KMS-11 (cell line): ENCODE measurements at regions not wholly inside any gene's neighbourhood (a gene's known extent, or its start where the extent isn't known, plus 50 kb on each side); places are given as distances from the start of the nearest gene placed in this dataset.

Source experiments
- H2AFZ ChIP-seq: fragments of 200-600 bp; sonication (generic); 2 replicates; pipeline ENCODE4 v1.6.1; 2016; ENCODE audit warnings: antibody characterized with exemption, mixed run types, low read depth
- H3K27ac ChIP-seq: fragments of 200-600 bp; sonication (generic); 2 replicates; pipeline ENCODE4 v1.6.1; 2016; ENCODE audit warnings: mild to moderate bottlenecking, mixed run types
- H3K27me3 ChIP-seq: fragments of 200-600 bp; sonication (generic); 2 replicates; pipeline ENCODE4 v1.6.1; 2017; ENCODE audit warnings: mild to moderate bottlenecking, low read depth, mixed run types, moderate library complexity; ENCODE audit not compliant: insufficient read depth
- H3K36me3 ChIP-seq: fragments of 200-600 bp; sonication (generic); 2 replicates; pipeline ENCODE4 v1.6.1; 2017; ENCODE audit warnings: mild to moderate bottlenecking, mixed run types; ENCODE audit not compliant: insufficient read depth
- H3K4me1 ChIP-seq: fragments of 200-600 bp; sonication (generic); 2 replicates; pipeline ENCODE4 v1.6.1; 2016; ENCODE audit warnings: mild to moderate bottlenecking, low read depth, mixed run types; ENCODE audit not compliant: poor library complexity, severe bottlenecking
- H3K4me2 ChIP-seq: fragments of 200-600 bp; sonication (generic); 2 replicates; pipeline ENCODE4 v1.7.0; 2016; ENCODE audit warnings: mild to moderate bottlenecking, mixed run types
- H3K4me3 ChIP-seq: fragments of 200-600 bp; sonication (generic); IDR thresholded peaks from 2 replicates; pipeline ENCODE4 v1.6.1; 2017; ENCODE audit warnings: low read depth, low read length, mixed read lengths; ENCODE audit not compliant: insufficient read depth
- H3K79me2 ChIP-seq: fragments of 200-600 bp; sonication (generic); 2 replicates; pipeline ENCODE4 v1.6.1; 2016; ENCODE audit warnings: low read depth, mixed run types; ENCODE audit not compliant: insufficient read depth
- H3K9ac ChIP-seq: fragments of 200-600 bp; sonication (generic); 2 replicates; pipeline ENCODE4 v1.6.1; 2016; ENCODE audit warnings: mild to moderate bottlenecking, mixed run types
- H4K20me1 ChIP-seq: fragments of 200-600 bp; sonication (generic); 2 replicates; pipeline ENCODE4 v1.6.1; 2016; ENCODE audit warnings: mild to moderate bottlenecking, mixed run types; ENCODE audit not compliant: insufficient read depth
- CTCF ChIP-seq: fragments of 200-600 bp; sonication (generic); conservative IDR thresholded peaks from 2 replicates; pipeline ENCODE4 v1.6.1; 2017; ENCODE audit warnings: low read depth, mild to moderate bottlenecking, antibody characterized with exemption, low read length, moderate library complexity, mixed read lengths

- no peak overlapping the region for H3K4me2 ChIP-seq
- H3K4me1 ChIP-seq = no peaks in the 10 kb centered on the region
- no peak overlapping the region for H3K4me3 ChIP-seq
- no peaks in the 10 kb centered on the region for H3K27me3 ChIP-seq
- no peaks in the 10 kb centered on the region for H3K36me3 ChIP-seq
- no peaks in the 10 kb centered on the region for H3K79me2 ChIP-seq
- no peak for TF ChIP-seq CTCF
- no peak overlapping the region for H3K9ac ChIP-seq
- H3K27ac ChIP-seq = no peak overlapping the region
- H4K20me1 ChIP-seq = no peaks in the 10 kb centered on the region
- H2AFZ ChIP-seq = no peak overlapping the region
These were observed 282.1 kb upstream of the ZNF32 start for GRCh38 chr10:43930777-43931176.

GRCh38 chr10:43930243-43930642 is 281.6 kb upstream of the ZNF32 start:
- H3K79me2 ChIP-seq = no peaks in the 10 kb centered on the region
- H3K27me3 ChIP-seq = no peaks in the 10 kb centered on the region
- H3K4me1 ChIP-seq = no peaks in the 10 kb centered on the region
- no peak overlapping the region for H3K4me2 ChIP-seq
- H2AFZ ChIP-seq = no peak overlapping the region
- H3K27ac ChIP-seq = no peak overlapping the region
- no peak overlapping the region for H3K4me3 ChIP-seq
- TF ChIP-seq CTCF = no peak
- H3K36me3 ChIP-seq = no peaks in the 10 kb centered on the region
- H4K20me1 ChIP-seq = no peaks in the 10 kb centered on the region
- no peak overlapping the region for H3K9ac ChIP-seq

GRCh38 chr10:43929122-43929521 is 280.4 kb upstream of the ZNF32 start:
- Histone ChIP-seq H3K27me3 (no peaks in the 10 kb centered on the region), H3K9ac (no peak overlapping the region), H3K36me3 (no peaks in the 10 kb centered on the region), H2AFZ (no peak overlapping the region), H3K79me2 (no peaks in the 10 kb centered on the region), H3K27ac (no peak overlapping the region), H4K20me1 (no peaks in the 10 kb centered on the region), H3K4me2 (no peak overlapping the region), H3K4me1 (no peaks in the 10 kb centered on the region), H3K4me3 (no peak overlapping the region)
- TF ChIP-seq CTCF = no peak

- no peak for TF ChIP-seq CTCF
- H3K36me3 ChIP-seq = no peaks in the 10 kb centered on the region
- no peak overlapping the region for H3K4me3 ChIP-seq
- H3K27ac ChIP-seq = no peak overlapping the region
- no peak overlapping the region for H3K4me2 ChIP-seq
- H3K4me1 ChIP-seq = no peaks in the 10 kb centered on the region
- no peak overlapping the region for H3K9ac ChIP-seq
- H3K27me3 ChIP-seq = no peaks in the 10 kb centered on the region
- H4K20me1 ChIP-seq = no peaks in the 10 kb centered on the region
- no peaks in the 10 kb centered on the region for H3K79me2 ChIP-seq
- no peak overlapping the region for H2AFZ ChIP-seq
These were observed 279.8 kb upstream of the ZNF32 start for GRCh38 chr10:43928425-43928968.
